ENCODE measurements at regions not wholly inside any gene's neighbourhood (a gene's known extent, or its start where the extent isn't known, plus 50 kb on each side); places are given as distances from the start of the nearest gene placed in this dataset.

- TF ChIP-seq REST (IDR thresholded peaks at IDR 0.05; ENCODE audit: low read depth): no peak
- TF ChIP-seq JUND (IDR thresholded peaks at IDR 0.05): no peak
Measured at GRCh38 chr2:183465048-183465447, 340.8 kb downstream of the NUP35 start (continued).

DNA sequence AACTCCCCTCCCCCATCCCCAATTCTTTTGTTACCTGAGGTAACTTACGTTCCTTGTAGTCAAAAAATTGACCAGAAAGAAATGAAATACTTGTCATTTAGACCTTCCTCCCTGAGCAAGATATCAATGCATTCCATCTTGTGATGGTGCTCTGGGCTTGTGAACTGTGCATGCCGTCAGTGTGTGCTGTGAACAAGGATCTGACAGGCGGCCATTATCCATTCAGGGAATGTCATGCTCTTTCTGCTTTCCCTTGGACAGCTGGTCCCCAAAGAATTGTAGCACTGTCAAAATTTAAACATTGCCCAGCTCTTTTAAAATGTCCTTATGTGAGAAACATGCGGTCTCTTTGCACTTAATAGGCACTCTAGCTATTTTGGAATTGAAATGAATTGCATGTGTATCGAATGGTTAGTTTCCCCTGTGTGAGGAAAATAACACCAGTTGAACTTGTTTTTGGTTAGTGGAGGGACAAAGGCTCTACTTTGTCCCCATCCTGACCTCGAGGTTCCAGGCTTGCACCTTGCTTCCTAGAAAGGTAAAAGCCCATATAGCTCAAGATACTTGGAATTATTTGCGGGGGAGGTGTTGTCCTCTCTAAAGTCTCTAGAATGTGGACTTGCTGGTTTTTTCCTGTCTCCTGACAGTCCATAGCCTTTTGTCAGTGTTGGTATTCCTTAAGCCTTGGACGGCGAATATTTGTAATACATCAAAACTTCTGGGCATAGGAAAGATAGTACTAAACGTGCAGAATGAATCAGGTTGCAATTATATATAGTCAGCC, 350.9 kb downstream of the NUP35 start:
- Histone ChIP-seq H3K9me2 (ENCODE audit: insufficient read depth) (no peaks in the 10 kb centered on the region), H4K20me1 (ENCODE audit: insufficient read depth) (no peaks in the 10 kb centered on the region), H3K79me2 (ENCODE audit: insufficient read depth, low read length) (no peaks in the 10 kb centered on the region), H3K4me1 (ENCODE audit: control insufficient read depth in 1 of 2, insufficient read depth in 2 of 2, low read length in 2 of 2) (no peaks in the 10 kb centered on the region), H3K4me2 (ENCODE audit: low read length) (no peak overlapping the region), H3K4me3 (replicated peaks in 1 of 2; ENCODE audit: low read depth in 1 of 2, low read length in 2 of 2) (no peak overlapping the region), H3K9ac (ENCODE audit: low read length) (no peak overlapping the region), H2AFZ (ENCODE audit: low read depth, low read length, poor library complexity, severe bottlenecking) (no peak overlapping the region), H3K36me3 (ENCODE audit: control insufficient read depth in 1 of 2, insufficient read depth in 2 of 2, low read length in 2 of 2) (no peaks in the 10 kb centered on the region), H3K9me3 (ENCODE audit: control insufficient read depth in 1 of 2, insufficient read depth in 1 of 2, low read depth in 1 of 2, low read length in 2 of 2) (no peaks in the 10 kb centered on the region), H3K27me3 (ENCODE audit: insufficient read depth, low read length) (no peaks in the 10 kb centered on the region), H3K27ac (ENCODE audit: low read depth, low read length) (no peak overlapping the region)
- CTCF ChIA-PET: no interaction called here
- RAD21 ChIA-PET (ENCODE audit: low non-redundant PET in 1 of 2, low total read pairs in 2 of 2, uncharacterized antibody in 2 of 2, unreplicated experiment in 2 of 2): no interaction called here
- POLR2A ChIA-PET: no interaction called here
- TF ChIP-seq JUND (IDR thresholded peaks at IDR 0.05) (no peak), ELF1 (IDR thresholded peaks at IDR 0.05; ENCODE audit: borderline replicate concordance, low read depth) (no peak), TCF7L2 (IDR thresholded peaks at IDR 0.05; ENCODE audit: borderline replicate concordance, extremely low read depth, insufficient read depth, insufficient read length) (no peak), EGR1 (IDR thresholded peaks at IDR 0.05; ENCODE audit: low read depth) (no peak), CTCF (IDR thresholded peaks at IDR 0.05 in 2 of 3, conservative IDR thresholded peaks at IDR 0.05 in 1 of 3; ENCODE audit: borderline replicate concordance in 1 of 3, insufficient read depth in 1 of 3, low read depth in 2 of 3, low read length in 2 of 3) (no peak), YY1 (IDR thresholded peaks at IDR 0.05; ENCODE audit: extremely low read depth, insufficient replicate concordance, low read depth, low read length) (no peak), REST (IDR thresholded peaks at IDR 0.05; ENCODE audit: low read depth) (no peak), CEBPB (IDR thresholded peaks at IDR 0.05; ENCODE audit: low read depth) (no peak), ZFX (IDR thresholded peaks at IDR 0.05) (no peak), EZH2 (IDR thresholded peaks at IDR 0.05) (no peak)
- TF ChIP-seq, protein P1, sequence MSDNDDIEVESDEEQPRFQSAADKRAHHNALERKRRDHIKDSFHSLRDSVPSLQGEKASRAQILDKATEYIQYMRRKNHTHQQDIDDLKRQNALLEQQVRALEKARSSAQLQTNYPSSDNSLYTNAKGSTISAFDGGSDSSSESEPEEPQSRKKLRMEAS (IDR thresholded peaks at IDR 0.05): no peak
- DNase-seq (ENCODE audit: low read depth, low spot score): no peak
- ATAC-seq: no peak
- intact Hi-C loops (cut with micrococcal nuclease): no loop called here
- BruUV-seq (replicated peaks): no TSS peak
